OCI-LY7 (cell line): ENCODE measurements at regions not wholly inside any gene's neighbourhood (a gene's known extent, or its start where the extent isn't known, plus 50 kb on each side); places are given as distances from the start of the nearest gene placed in this dataset.

ENCODE experiments used
- CTCF ChIP-seq: fragments of 200-600 bp; sonication (generic); conservative IDR thresholded peaks from 2 replicates; pipeline ENCODE4 v1.5.1; 2014; ENCODE audit warnings: mild to moderate bottlenecking, antibody characterized with exemption, low read length, moderate library complexity, mixed read lengths
- EZH2phosphoT487 ChIP-seq: fragments of 200-600 bp; sonication (generic); IDR thresholded peaks from 2 replicates; pipeline ENCODE4 v1.6.1; 2018; ENCODE audit warnings: low read depth, borderline replicate concordance, mild to moderate bottlenecking, mixed run types, antibody characterized with exemption, low read length, moderate library complexity, mixed read lengths

GRCh38 chr1:82969340-82969739, 1029.6 kb downstream of the TTLL7 start:
- no peak for TF ChIP-seq CTCF
- TF ChIP-seq EZH2phosphoT487: no peak
